ENCODE measurements at regions not wholly inside any gene's neighbourhood (a gene's known extent, or its start where the extent isn't known, plus 50 kb on each side); places are given as distances from the start of the nearest gene placed in this dataset.

GRCh38 chr6:166106076-166106686 is 61.5 kb downstream of the TBXT start:
- DNase-seq (ENCODE audit: low spot score): peak; percentile 26

GRCh38 chr6:166105341-166106075 is 62.1 kb downstream of the TBXT start:
- no peak for DNase-seq (ENCODE audit: low spot score)

DNA sequence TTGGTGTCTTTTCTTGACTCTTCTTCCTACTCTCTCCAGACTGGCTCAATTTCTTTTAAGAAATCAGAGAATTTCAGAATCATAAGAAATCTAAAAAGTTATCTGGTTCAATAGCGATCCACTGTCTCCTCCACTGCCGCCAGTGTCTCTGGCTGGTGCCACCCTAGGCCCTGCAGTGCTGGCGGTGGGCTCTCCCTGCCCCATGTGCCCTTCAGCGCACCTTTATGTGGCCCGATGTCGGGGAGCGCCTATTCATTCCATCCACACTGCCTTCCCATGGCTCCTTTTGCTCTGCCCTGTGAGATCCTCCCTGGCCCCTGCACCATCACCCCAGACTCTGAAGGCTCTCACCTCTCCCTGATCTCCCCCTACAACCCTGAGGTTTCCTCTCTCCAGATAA is 62.8 kb downstream of the TBXT start:
- no peak for DNase-seq (ENCODE audit: low spot score)

- DNase-seq (ENCODE audit: low spot score): no peak
Measured at GRCh38 chr6:166104107-166104506, 63.5 kb downstream of the TBXT start.

GRCh38 chr6:166101819-166102419 is 65.7 kb downstream of the TBXT start:
- DNase-seq (ENCODE audit: low spot score): no peak

DNA sequence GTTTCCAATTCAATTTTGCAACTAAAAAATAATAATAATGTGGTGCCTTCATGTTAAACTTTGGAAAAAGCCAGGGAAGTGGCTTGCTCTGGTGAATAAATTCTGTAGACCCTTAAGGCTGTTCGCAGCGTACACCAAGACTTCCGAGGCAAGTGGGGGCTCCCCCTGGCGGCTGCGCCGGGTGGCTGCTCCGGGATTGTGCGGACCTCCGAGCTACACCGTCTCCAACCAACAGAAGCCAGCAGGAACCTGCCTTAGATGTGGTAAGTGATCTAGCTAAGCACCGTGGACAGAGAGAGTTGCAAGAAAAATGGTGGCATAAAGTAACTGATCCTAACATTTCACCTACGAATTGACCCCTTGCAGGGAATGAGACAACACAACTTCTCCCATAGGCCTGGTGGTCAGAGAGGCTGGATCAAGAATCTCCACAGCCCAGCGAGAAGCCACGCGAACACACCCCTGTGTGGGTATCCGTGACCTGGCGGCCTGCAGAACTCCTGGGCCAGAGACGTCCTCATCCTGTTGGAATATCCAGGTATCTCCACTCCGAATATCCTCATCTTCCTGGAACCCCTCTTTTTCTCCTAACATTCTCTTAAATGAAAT is 69.6 kb downstream of the TBXT start:
- peak; percentile 4 for DNase-seq (ENCODE audit: low spot score)

DNA sequence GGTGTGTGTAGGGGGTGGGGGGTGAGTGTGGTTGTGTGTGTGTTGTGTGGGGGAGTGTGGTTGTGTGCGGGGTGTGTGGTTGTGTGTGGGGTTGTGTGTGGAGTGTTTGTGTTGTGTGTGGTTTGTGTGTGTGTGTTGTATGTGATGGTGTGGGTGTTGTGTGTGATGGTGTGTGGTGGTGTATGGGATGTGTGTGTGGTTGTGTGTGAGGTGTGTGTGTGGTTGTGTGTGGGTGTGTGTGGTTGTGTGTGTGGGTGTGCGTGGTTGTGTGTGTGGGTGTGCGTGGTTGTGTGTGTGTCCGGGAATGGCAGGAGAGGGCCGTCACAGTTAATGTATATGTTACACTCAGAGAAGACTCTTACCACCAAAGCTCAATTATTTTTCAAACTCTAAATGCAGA is 79.8 kb downstream of the TBXT start:
- no peak for DNase-seq (ENCODE audit: low spot score)

- DNase-seq (ENCODE audit: low spot score): no peak
Measured at GRCh38 chr6:166087246-166087645, 80.4 kb downstream of the TBXT start.

DNA sequence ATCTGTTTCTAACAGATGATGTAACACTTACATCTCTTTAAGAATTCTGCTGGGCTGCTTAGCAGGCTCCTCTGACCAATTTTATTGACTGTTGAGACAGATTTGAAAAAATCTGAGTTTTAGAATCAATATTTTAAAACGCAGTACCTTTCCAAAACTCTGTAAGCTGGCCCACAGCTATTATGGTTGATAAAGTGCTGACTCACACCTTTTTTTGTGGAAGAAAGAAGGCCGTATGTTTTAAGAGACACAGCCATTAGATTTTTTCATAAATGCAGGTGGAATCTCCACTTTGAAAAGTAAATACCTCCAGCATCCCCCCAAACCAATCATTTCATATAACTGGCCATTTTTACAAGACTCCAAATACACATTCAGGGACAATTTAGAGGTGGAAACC is 82.2 kb downstream of the TBXT start:
- no peak for DNase-seq (ENCODE audit: low spot score)

DNA sequence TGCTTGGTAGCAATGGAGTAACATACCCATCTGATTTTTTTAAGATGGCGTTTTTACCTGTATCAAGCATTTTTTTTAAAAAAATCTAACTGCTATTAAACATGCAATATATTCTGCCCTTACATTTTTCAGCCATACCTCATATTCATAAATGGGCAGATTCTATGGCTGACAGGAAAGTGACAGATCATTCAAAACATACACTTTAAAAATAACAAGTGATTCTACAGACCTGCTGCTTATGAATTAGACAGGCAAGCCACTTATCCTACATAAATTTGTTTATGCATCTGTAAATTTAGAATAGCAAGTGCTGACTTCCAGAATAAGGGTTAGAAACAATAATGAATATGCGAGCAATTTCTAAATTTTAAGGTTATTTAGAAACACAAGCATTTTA is 82.7 kb downstream of the TBXT start:
- DNase-seq (ENCODE audit: low spot score): no peak

GRCh38 chr6:166079841-166080240 is 87.8 kb downstream of the TBXT start:
- DNase-seq (ENCODE audit: low spot score): no peak

- no peak for DNase-seq (ENCODE audit: low spot score)
Measured at GRCh38 chr6:166078294-166078693, 89.4 kb downstream of the TBXT start.

GRCh38 chr6:166076625-166077024 is 91.0 kb downstream of the TBXT start:
- no peak for DNase-seq (ENCODE audit: low spot score)

- no peak for DNase-seq (ENCODE audit: low spot score)
Measured at GRCh38 chr6:166075925-166076324, 91.7 kb downstream of the TBXT start.

DNA sequence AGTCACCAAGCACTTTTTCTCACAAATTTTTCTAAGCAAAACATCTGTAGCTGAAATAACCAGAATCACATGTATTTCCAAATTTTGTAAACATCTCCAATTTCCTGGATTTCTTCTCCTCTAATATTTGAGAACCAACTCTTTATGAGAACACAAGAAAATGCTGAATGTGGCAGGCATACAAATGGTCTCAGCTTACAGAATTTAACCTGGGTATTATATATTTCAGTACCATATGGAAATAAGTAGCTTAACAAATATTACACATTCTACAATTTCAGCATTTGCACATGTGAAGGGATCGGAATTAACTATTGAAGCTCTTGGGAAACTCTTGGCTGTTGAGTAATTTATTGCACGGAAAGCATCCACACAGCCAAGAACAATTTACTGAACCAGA is 92.5 kb downstream of the TBXT start:
- no peak for DNase-seq (ENCODE audit: low spot score)

- DNase-seq (ENCODE audit: low spot score): no peak
Measured at GRCh38 chr6:166073082-166073481, 94.6 kb downstream of the TBXT start.

DNA sequence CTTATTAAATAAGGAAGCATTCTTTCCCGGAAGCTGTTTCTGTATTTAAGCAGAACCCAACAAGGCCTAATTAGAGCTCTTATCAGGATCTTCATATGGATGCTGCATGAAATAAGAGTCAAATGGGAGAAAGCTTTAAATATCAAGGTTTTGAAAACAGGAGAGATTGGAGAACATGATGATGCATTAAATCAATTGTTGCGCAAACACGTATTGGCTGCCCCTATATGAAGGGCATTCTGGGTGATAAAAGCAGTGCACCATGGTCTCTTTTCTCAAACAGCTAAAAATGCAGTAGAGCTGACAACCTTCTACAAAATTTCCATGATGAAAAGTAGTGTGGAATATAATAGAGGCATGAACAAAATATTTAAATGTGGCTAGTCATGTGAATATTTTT is 98.9 kb downstream of the TBXT start:
- no peak for DNase-seq (ENCODE audit: low spot score)

DNA sequence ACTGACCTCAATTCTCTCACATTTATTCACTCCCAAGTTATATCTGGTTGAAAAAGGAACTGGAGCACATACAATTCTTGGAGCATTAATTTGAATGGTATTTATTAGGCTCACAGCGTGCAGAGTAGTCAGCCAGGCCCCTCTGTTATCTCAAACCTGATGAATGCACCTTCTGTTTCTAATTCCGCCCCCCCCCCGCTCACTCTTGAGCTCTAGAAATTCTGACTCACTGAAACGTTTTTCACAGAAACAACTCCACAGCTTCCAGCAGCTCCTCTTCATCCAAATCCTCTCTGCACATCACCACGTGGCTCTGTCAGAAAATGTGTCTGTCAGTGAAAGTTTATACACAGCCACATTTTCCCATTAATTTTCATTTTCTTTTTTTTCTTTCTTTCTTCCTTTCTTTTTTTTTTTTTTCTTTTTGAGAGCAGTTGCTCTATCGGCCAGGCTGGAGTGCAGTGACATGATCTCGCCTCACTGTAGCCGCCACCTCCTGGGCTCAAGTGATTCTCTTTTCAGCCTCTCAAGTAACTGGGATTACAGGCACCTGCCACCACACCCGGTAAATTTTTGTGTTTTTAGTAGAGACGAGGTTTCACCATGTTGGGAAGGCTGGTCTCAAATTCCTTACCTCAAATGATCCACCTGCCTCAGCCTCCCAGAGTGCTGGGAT is 109.4 kb downstream of the TBXT start:
- DNase-seq (ENCODE audit: low spot score): no peak

- DNase-seq (ENCODE audit: low spot score): no peak
Measured at GRCh38 chr6:166057431-166057830, 110.2 kb downstream of the TBXT start.

DNA sequence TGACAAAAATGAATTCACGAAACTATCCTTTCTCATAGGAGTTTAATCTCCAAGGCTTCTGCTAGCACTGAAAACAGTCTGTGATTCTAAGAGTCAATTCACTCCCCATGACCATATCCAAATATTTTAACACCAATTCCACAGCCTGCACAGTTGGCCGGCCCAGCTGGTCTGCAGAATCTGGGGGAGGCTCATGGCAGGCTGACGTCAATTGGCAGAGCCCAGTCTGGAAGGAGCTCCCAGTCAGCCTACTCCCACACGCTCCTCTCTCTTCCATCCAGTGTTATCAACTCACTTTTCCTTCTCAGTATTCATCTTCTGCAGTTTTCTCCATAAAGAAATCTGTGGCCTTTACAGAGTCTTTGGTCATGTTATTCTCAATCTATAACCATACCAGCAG is 111.0 kb downstream of the TBXT start:
- DNase-seq (ENCODE audit: low spot score): no peak

GRCh38 chr6:166055801-166056200 is 111.8 kb downstream of the TBXT start:
- DNase-seq (ENCODE audit: low spot score): no peak

GRCh38 chr6:166052837-166053236 is 114.8 kb downstream of the TBXT start:
- no peak for DNase-seq (ENCODE audit: low spot score)

- no peak for DNase-seq (ENCODE audit: low spot score)
Measured at GRCh38 chr6:166050559-166050958, 117.1 kb downstream of the TBXT start.

Data from hematopoietic multipotent progenitor cell treated with erythropoietin and hydrocortisone succinate and interleukin-3 and kit ligand, for 15 days (in vitro differentiated cells).